ENCODE measurements at regions not wholly inside any gene's neighbourhood (a gene's known extent, or its start where the extent isn't known, plus 50 kb on each side); places are given as distances from the start of the nearest gene placed in this dataset.

DNA sequence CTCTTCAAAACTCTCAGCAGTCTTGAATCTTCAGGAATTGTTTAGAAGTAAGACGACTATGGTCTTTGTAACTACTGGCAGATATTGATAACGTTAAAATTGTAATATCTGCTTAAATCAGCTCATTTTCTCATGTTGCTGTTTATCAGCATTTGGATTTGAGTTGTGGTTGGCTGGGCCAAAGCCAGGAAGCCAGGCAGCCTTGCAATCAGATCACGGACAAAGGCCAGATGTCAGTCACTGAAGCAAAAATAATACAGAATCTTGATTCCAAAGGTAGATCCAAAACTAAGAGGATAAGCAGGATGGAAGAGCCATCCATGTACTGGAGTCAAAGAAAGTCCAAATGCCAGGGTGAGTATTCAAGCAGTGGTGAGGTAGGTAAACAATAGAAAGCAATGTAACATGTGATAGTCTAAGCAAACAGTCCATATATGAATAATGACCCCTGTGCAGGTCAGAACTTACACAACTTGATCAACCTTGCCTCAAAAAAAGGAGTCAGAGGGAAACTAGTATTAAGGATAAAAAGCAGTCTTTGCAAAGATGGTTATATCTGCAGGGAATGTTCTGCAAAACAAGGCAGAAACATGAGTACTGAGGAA, 95.8 kb upstream of the RAP1B start:
- H3K79me2 ChIP-seq (ENCODE audit: control insufficient read depth, insufficient read depth, low read length): no peaks in the 10 kb centered on the region
- no peaks in the 10 kb centered on the region for H3K79me1 ChIP-seq (ENCODE audit: low read length)
- no peak overlapping the region for H3K23ac ChIP-seq (ENCODE audit: low read length)
- H3K18ac ChIP-seq (ENCODE audit: low read length): no peak overlapping the region
- no peak overlapping the region for H3K4me2 ChIP-seq (ENCODE audit: low read length)
- no peaks in the 10 kb centered on the region for H3K4me1 ChIP-seq (ENCODE audit: control insufficient read depth, low read depth, low read length)
- no peak overlapping the region for H4K8ac ChIP-seq (ENCODE audit: low read depth, low read length)
- no peak overlapping the region for H2BK15ac ChIP-seq (replicated peaks; ENCODE audit: low read depth)
- no peak overlapping the region for H3K4me3 ChIP-seq (ENCODE audit: low read length)
- no peaks in the 10 kb centered on the region for H3K27me3 ChIP-seq (ENCODE audit: insufficient read depth, low read length, poor library complexity)
- WGBS (ENCODE audit: extremely low coverage, insufficient coverage, low lambda C conversion rate): no CpG with 5 or more reads among the region's 3 CpGs
- DNase-seq: no peak
- no peak overlapping the region for H3K56ac ChIP-seq (ENCODE audit: low read length)
- H3K36me3 ChIP-seq (ENCODE audit: control insufficient read depth, insufficient read depth, low read length): no peaks in the 10 kb centered on the region
- no peak overlapping the region for H4K5ac ChIP-seq (ENCODE audit: low read length)
- H3K4ac ChIP-seq (ENCODE audit: low read depth, low read length): no peak overlapping the region
- no peak overlapping the region for H2AK5ac ChIP-seq (ENCODE audit: low read length)
- no peak overlapping the region for H2BK5ac ChIP-seq (ENCODE audit: low read length)
- no peak overlapping the region for H2BK120ac ChIP-seq (ENCODE audit: low read depth, low read length)
- no peak overlapping the region for H3K9ac ChIP-seq (ENCODE audit: low read length)
- H3K27ac ChIP-seq (ENCODE audit: low read depth, low read length): no peak overlapping the region

DNA sequence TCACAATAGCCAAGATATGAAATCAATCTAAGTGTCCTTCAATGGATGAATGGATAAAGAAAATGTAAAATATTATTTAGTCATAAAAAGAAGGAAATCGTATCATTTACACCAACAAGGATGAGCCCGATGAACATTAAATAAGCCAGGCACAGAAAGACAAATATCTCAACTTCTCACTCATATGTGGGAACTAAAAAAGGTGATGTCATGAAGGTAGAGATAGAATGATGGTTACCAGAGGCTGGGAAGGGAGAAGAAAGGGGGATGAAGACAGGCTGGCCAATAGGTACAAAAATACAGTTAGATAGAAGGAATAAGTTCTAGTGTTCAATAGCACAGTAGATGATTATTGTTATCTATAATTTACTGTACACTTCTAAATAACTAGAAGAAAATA, 94.9 kb upstream of the RAP1B start:
- Histone ChIP-seq H2BK5ac (ENCODE audit: low read length) (no peak overlapping the region), H3K27ac (ENCODE audit: low read depth, low read length) (no peak overlapping the region), H3K4me3 (ENCODE audit: low read length) (no peak overlapping the region), H3K23ac (ENCODE audit: low read length) (no peak overlapping the region), H2BK15ac (replicated peaks; ENCODE audit: low read depth) (no peak overlapping the region), H2BK120ac (ENCODE audit: low read depth, low read length) (no peak overlapping the region), H3K4ac (ENCODE audit: low read depth, low read length) (no peak overlapping the region), H3K4me2 (ENCODE audit: low read length) (no peak overlapping the region), H3K9ac (ENCODE audit: low read length) (no peak overlapping the region), H2AK5ac (ENCODE audit: low read length) (no peak overlapping the region), H3K79me2 (ENCODE audit: control insufficient read depth, insufficient read depth, low read length) (no peaks in the 10 kb centered on the region), H3K18ac (ENCODE audit: low read length) (no peak overlapping the region), H3K79me1 (ENCODE audit: low read length) (no peaks in the 10 kb centered on the region), H3K27me3 (ENCODE audit: insufficient read depth, low read length, poor library complexity) (no peaks in the 10 kb centered on the region), H3K4me1 (ENCODE audit: control insufficient read depth, low read depth, low read length) (no peaks in the 10 kb centered on the region), H4K8ac (ENCODE audit: low read depth, low read length) (no peak overlapping the region), H3K36me3 (ENCODE audit: control insufficient read depth, insufficient read depth, low read length) (no peaks in the 10 kb centered on the region), H3K56ac (ENCODE audit: low read length) (no peak overlapping the region), H4K5ac (ENCODE audit: low read length) (no peak overlapping the region)
- no CpG with 5 or more reads among the region's 2 CpGs for WGBS (ENCODE audit: extremely low coverage, insufficient coverage, low lambda C conversion rate)
- DNase-seq: no peak

DNA sequence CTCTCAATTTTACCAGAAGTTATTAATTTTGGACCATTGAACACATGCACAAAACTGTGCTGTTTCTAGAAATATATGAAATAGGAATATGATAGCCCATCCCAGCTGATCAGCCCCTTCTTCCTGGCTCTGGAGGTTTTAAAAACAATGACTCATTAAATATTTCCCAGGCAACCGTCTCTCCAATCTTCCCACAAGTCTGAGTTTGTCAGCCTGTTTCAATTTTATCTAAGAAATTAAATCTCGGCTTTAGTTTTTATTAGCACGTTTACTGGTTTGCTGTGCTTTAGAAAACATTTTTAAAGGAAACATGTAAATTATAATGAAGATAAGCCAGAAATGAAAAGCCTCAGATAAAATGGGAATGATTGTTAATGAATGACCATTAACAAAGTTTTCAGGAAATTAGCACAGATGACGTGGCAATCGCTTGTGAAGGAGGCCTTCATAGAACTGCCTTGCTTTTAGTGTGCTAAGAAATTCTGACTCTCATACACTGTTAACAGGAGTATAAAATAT, 89.3 kb upstream of the RAP1B start:
- Histone ChIP-seq H3K4me1 (ENCODE audit: control insufficient read depth, low read depth, low read length) (no peaks in the 10 kb centered on the region), H4K5ac (ENCODE audit: low read length) (no peak overlapping the region), H2BK15ac (replicated peaks; ENCODE audit: low read depth) (no peak overlapping the region), H3K4me3 (ENCODE audit: low read length) (no peak overlapping the region), H3K23ac (ENCODE audit: low read length) (no peak overlapping the region), H3K27ac (ENCODE audit: low read depth, low read length) (no peak overlapping the region), H3K18ac (ENCODE audit: low read length) (no peak overlapping the region), H3K79me1 (ENCODE audit: low read length) (no peaks in the 10 kb centered on the region), H4K8ac (ENCODE audit: low read depth, low read length) (no peak overlapping the region), H2BK5ac (ENCODE audit: low read length) (no peak overlapping the region), H2AK5ac (ENCODE audit: low read length) (no peak overlapping the region), H3K4ac (ENCODE audit: low read depth, low read length) (no peak overlapping the region), H3K27me3 (ENCODE audit: insufficient read depth, low read length, poor library complexity) (no peaks in the 10 kb centered on the region), H3K4me2 (ENCODE audit: low read length) (no peak overlapping the region), H3K79me2 (ENCODE audit: control insufficient read depth, insufficient read depth, low read length) (no peaks in the 10 kb centered on the region), H2BK120ac (ENCODE audit: low read depth, low read length) (no peak overlapping the region), H3K36me3 (ENCODE audit: control insufficient read depth, insufficient read depth, low read length) (no peaks in the 10 kb centered on the region), H3K9ac (ENCODE audit: low read length) (no peak overlapping the region), H3K56ac (ENCODE audit: low read length) (no peak overlapping the region)
- no CpG with 5 or more reads among the region's 5 CpGs for whole genome bisulfite sequencing (ENCODE audit: extremely low coverage, insufficient coverage, low lambda C conversion rate)
- no peak for DNase-seq

DNA sequence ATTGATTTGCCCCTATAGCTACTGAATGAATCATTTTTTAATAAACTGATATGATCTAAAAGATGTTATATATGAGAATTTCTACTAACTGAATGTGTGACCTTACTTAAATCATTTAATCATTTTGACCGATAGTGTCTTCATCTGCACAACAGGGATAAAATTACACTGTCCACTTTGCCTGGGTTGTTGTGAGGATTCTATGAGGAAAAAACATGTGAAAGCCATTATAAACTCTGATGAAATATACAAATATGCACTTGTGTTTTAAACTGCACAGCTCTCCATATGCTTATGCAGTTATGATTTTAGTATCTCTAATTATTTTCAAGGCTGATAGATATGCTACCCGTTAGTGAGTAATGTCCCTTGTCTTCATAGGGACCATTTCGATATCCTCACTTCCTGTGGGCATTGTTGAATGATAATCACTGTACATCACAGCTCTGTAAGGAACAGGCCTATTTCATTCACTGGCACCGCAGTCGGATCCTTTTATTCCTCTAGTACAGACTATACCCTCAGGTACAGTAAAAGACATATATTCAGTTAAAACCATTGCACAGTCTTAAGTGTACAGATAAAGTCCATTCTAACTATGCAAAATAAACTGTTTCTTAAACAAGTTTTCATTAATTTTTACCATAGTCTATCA, 88.7 kb upstream of the RAP1B start:
- Histone ChIP-seq H2BK15ac (replicated peaks; ENCODE audit: low read depth) (no peak overlapping the region), H3K27ac (ENCODE audit: low read depth, low read length) (no peak overlapping the region), H3K4me1 (ENCODE audit: control insufficient read depth, low read depth, low read length) (no peaks in the 10 kb centered on the region), H3K4ac (ENCODE audit: low read depth, low read length) (no peak overlapping the region), H2BK120ac (ENCODE audit: low read depth, low read length) (no peak overlapping the region), H3K79me2 (ENCODE audit: control insufficient read depth, insufficient read depth, low read length) (no peaks in the 10 kb centered on the region), H4K8ac (ENCODE audit: low read depth, low read length) (no peak overlapping the region), H3K9ac (ENCODE audit: low read length) (no peak overlapping the region), H3K56ac (ENCODE audit: low read length) (no peak overlapping the region), H3K4me2 (ENCODE audit: low read length) (no peak overlapping the region), H3K36me3 (ENCODE audit: control insufficient read depth, insufficient read depth, low read length) (no peaks in the 10 kb centered on the region), H3K27me3 (ENCODE audit: insufficient read depth, low read length, poor library complexity) (no peaks in the 10 kb centered on the region), H3K4me3 (ENCODE audit: low read length) (no peak overlapping the region), H3K23ac (ENCODE audit: low read length) (no peak overlapping the region), H3K79me1 (ENCODE audit: low read length) (no peaks in the 10 kb centered on the region), H3K18ac (ENCODE audit: low read length) (no peak overlapping the region), H2AK5ac (ENCODE audit: low read length) (no peak overlapping the region), H2BK5ac (ENCODE audit: low read length) (no peak overlapping the region), H4K5ac (ENCODE audit: low read length) (no peak overlapping the region)
- no peak for DNase-seq
- WGBS (ENCODE audit: extremely low coverage, insufficient coverage, low lambda C conversion rate): no CpG with 5 or more reads among the region's 5 CpGs

DNA sequence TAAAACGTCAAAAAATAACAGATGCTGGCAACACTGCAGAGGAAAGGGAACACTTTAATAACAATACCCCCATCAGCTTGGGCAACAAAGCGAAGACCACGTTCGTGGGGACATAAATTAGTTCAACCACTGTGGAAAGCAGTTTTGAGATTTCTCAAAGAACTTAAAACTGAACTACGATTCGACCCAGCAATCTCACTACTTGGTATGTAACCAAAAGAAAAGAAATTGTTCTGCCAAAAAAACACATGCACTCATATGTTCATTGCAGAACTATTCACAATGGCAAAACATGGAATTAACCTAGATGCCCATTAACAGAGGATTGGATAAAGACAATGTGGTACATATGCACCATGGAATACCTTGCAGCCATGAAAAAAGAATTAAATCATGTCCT, 81.2 kb upstream of the RAP1B start:
- no peak overlapping the region for H2BK15ac ChIP-seq (replicated peaks; ENCODE audit: low read depth)
- no peak overlapping the region for H3K18ac ChIP-seq (ENCODE audit: low read length)
- H2BK5ac ChIP-seq (ENCODE audit: low read length): no peak overlapping the region
- H3K4me1 ChIP-seq (ENCODE audit: control insufficient read depth, low read depth, low read length): no peaks in the 10 kb centered on the region
- H3K27ac ChIP-seq (ENCODE audit: low read depth, low read length): no peak overlapping the region
- no peaks in the 10 kb centered on the region for H3K36me3 ChIP-seq (ENCODE audit: control insufficient read depth, insufficient read depth, low read length)
- DNase-seq: no peak
- WGBS (ENCODE audit: extremely low coverage, insufficient coverage, low lambda C conversion rate): no CpG with 5 or more reads among the region's 6 CpGs
- H3K56ac ChIP-seq (ENCODE audit: low read length): no peak overlapping the region
- no peaks in the 10 kb centered on the region for H3K79me2 ChIP-seq (ENCODE audit: control insufficient read depth, insufficient read depth, low read length)
- no peak overlapping the region for H2BK120ac ChIP-seq (ENCODE audit: low read depth, low read length)
- H2AK5ac ChIP-seq (ENCODE audit: low read length): no peak overlapping the region
- no peaks in the 10 kb centered on the region for H3K79me1 ChIP-seq (ENCODE audit: low read length)
- no peak overlapping the region for H3K4me3 ChIP-seq (ENCODE audit: low read length)
- H3K4ac ChIP-seq (ENCODE audit: low read depth, low read length): no peak overlapping the region
- no peak overlapping the region for H3K23ac ChIP-seq (ENCODE audit: low read length)
- no peak overlapping the region for H4K8ac ChIP-seq (ENCODE audit: low read depth, low read length)
- no peak overlapping the region for H3K9ac ChIP-seq (ENCODE audit: low read length)
- no peak overlapping the region for H3K4me2 ChIP-seq (ENCODE audit: low read length)
- H4K5ac ChIP-seq (ENCODE audit: low read length): no peak overlapping the region
- H3K27me3 ChIP-seq (ENCODE audit: insufficient read depth, low read length, poor library complexity): no peaks in the 10 kb centered on the region

DNA sequence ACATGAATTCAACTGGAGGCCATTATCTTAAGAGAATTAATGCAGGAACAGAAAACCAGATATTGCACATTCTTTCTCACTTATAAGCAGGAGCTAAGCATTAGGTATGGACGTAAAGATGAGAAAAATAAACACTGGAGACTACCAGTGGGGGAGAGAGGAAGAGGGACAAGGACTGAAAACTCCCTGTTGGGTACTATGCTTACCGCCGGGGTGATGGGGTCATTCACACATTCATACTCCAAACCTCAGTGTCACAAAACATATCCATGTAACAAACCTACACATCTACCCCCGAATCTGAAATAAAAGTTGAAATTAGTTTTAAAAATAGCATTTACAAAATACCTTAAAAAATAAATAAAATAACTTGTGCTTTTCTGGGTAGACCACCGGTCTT, 80.8 kb upstream of the RAP1B start:
- Histone ChIP-seq H2BK15ac (replicated peaks; ENCODE audit: low read depth) (no peak overlapping the region), H3K18ac (ENCODE audit: low read length) (no peak overlapping the region), H3K79me2 (ENCODE audit: control insufficient read depth, insufficient read depth, low read length) (no peaks in the 10 kb centered on the region), H3K4me2 (ENCODE audit: low read length) (no peak overlapping the region), H3K27me3 (ENCODE audit: insufficient read depth, low read length, poor library complexity) (no peaks in the 10 kb centered on the region), H3K9ac (ENCODE audit: low read length) (no peak overlapping the region), H2BK120ac (ENCODE audit: low read depth, low read length) (no peak overlapping the region), H2AK5ac (ENCODE audit: low read length) (no peak overlapping the region), H3K4me1 (ENCODE audit: control insufficient read depth, low read depth, low read length) (no peaks in the 10 kb centered on the region), H4K5ac (ENCODE audit: low read length) (no peak overlapping the region), H4K8ac (ENCODE audit: low read depth, low read length) (no peak overlapping the region), H3K4ac (ENCODE audit: low read depth, low read length) (no peak overlapping the region), H3K4me3 (ENCODE audit: low read length) (no peak overlapping the region), H3K27ac (ENCODE audit: low read depth, low read length) (no peak overlapping the region), H3K79me1 (ENCODE audit: low read length) (no peaks in the 10 kb centered on the region), H3K56ac (ENCODE audit: low read length) (no peak overlapping the region), H3K23ac (ENCODE audit: low read length) (no peak overlapping the region), H2BK5ac (ENCODE audit: low read length) (no peak overlapping the region), H3K36me3 (ENCODE audit: control insufficient read depth, insufficient read depth, low read length) (no peaks in the 10 kb centered on the region)
- no CpG with 5 or more reads among the region's 5 CpGs for WGBS (ENCODE audit: extremely low coverage, insufficient coverage, low lambda C conversion rate)
- no peak for DNase-seq

All from mesendoderm (in vitro differentiated cells).